Esophagus muscularis mucosa (tissue), 4 donors: ENCODE measurements at regions not wholly inside any gene's neighbourhood (a gene's known extent, or its start where the extent isn't known, plus 50 kb on each side); places are given as distances from the start of the nearest gene placed in this dataset.
"Not testable (repeated sequence)": the region's sequence is repeated elsewhere in the genome, so short reads cannot be mapped to it uniquely, and the experiment has no call there.

Experiments used
- DNase-seq: peaks from one replicate; pipeline ENCODE4 v3.0.0-alpha.2; 2017; ENCODE audit errors: extremely low spot score
- H3K27ac ChIP-seq, 4 donors: fragments of 200-600 bp; sonication (generic); replicated peaks in 1 of 4; 1 replicate in 3 of 4; 2 replicates in 1 of 4; pipeline ENCODE4 v1.5.1; 2016 to 2019; ENCODE audit warnings: mild to moderate bottlenecking in 1 of 4
- H3K27me3 ChIP-seq, 4 donors: fragments of 200-600 bp; sonication (generic); one replicate each; pipeline versions ENCODE4 v1.5.1 to v1.6.0; 2016 to 2019
- H3K36me3 ChIP-seq, 4 donors: fragments of 200-600 bp; sonication (generic); one replicate each; pipeline ENCODE4 v1.5.1; 2016 to 2019
- H3K4me1 ChIP-seq, 4 donors: fragments of 200-600 bp; sonication (generic); one replicate each; pipeline ENCODE4 v1.5.1; 2016 to 2019
- H3K4me3 ChIP-seq, 4 donors: fragments of 200-600 bp; sonication (generic); 1 replicate in 2 of 4; 2 replicates in 2 of 4; pipeline ENCODE4 v1.5.1; 2016 to 2019; ENCODE audit warnings: mild to moderate bottlenecking in 4 of 4, moderate library complexity in 1 of 4
- H3K9me3 ChIP-seq, 4 donors: fragments of 200-600 bp; sonication (generic); 1 replicate in 3 of 4; 2 replicates in 1 of 4; pipeline ENCODE4 v1.5.1; 2016 to 2019
- EP300 ChIP-seq: sonication (generic); formaldehyde crosslinking; IDR thresholded peaks from one replicate; pipeline ENCODE4 v1.6.1; 2017; ENCODE audit warnings: antibody characterized with exemption
- POLR2A ChIP-seq: fragments of 450-650 bp; IDR thresholded peaks from one replicate; pipeline ENCODE4 v1.6.1; 2017; ENCODE audit warnings: antibody characterized with exemption, moderate library complexity, mild to moderate bottlenecking, low read depth
- POLR2AphosphoS5 ChIP-seq, 2 donors: sonication (generic); formaldehyde crosslinking; IDR thresholded peaks; one replicate each; pipeline ENCODE4 v1.6.1; 2017; ENCODE audit warnings: antibody characterized with exemption in 2 of 2
- WGBS: methylation state at CpG from one replicate; pipeline ENCODE4 v1.1.5; 2018; 5-methylcytosine and 5-hydroxymethylcytosine counted together
- intact Hi-C: fragments of 100-400 bp; cut with DNase I; formaldehyde crosslinking; loops from one replicate; pipeline ENCODE4 v1.15.1; 2023
- TF ChIP-seq, protein P1 (sequence below), 3 experiments: fragments of 200-600 bp in 2 of 3; fragments of 450-650 bp in 1 of 3; sonication (generic) in 2 of 3; IDR thresholded peaks; one replicate each; pipeline ENCODE4 v1.5.1; 2017 to 2019; ENCODE audit warnings: antibody characterized with exemption in 3 of 3, mild to moderate bottlenecking in 2 of 3, moderate library complexity in 1 of 3

DNA sequence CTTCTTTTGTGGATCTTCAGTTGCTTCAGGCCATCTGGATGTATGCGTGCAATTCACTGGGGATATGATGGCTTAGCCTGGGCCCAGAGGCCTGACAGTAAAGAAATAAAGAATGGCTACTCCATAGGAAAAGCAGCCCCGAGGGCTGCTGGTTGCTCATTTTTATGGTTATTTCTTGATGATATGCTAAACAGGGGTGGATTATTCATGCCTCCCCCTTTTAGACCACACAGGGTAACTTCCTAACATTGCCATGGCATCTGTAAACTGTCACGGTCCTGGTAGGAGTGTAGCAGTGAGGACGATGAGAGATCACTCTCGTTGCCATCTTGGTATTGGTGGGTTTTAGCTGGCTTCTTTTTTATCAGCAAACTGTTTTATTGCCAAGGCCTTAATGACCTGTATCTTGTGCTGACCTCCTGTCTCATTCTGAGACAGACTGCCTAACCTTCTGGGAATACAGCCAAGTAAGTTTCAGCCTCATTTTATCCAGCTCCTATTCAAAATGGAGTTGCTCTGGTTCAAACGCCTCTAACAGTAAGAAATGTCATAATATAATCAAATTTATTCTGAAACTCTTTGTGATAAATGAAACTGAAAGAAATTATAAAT is 60.5 kb downstream of the DSEL start:
- H3K36me3 ChIP-seq, result no peaks in the 10 kb centered on the region
- no peaks in the 10 kb centered on the region for H3K27me3 ChIP-seq
- WGBS, result 75% methylated on average over 6 of the region's 6 CpGs
- H3K4me3 ChIP-seq, result no peak overlapping the region
- TF ChIP-seq EP300, result no peak
- TF ChIP-seq, protein P1, sequence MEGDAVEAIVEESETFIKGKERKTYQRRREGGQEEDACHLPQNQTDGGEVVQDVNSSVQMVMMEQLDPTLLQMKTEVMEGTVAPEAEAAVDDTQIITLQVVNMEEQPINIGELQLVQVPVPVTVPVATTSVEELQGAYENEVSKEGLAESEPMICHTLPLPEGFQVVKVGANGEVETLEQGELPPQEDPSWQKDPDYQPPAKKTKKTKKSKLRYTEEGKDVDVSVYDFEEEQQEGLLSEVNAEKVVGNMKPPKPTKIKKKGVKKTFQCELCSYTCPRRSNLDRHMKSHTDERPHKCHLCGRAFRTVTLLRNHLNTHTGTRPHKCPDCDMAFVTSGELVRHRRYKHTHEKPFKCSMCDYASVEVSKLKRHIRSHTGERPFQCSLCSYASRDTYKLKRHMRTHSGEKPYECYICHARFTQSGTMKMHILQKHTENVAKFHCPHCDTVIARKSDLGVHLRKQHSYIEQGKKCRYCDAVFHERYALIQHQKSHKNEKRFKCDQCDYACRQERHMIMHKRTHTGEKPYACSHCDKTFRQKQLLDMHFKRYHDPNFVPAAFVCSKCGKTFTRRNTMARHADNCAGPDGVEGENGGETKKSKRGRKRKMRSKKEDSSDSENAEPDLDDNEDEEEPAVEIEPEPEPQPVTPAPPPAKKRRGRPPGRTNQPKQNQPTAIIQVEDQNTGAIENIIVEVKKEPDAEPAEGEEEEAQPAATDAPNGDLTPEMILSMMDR (IDR thresholded peaks at IDR 0.05), result no peak
- TF ChIP-seq POLR2AphosphoS5 (IDR thresholded peaks at IDR 0.05), result no peak
- no peak for TF ChIP-seq POLR2A
- no peak for DNase-seq
- H3K9me3 ChIP-seq, result no peaks in the 10 kb centered on the region
- no peak overlapping the region for H3K27ac ChIP-seq
- H3K4me1 ChIP-seq, result no peaks in the 10 kb centered on the region
- intact Hi-C loops, result no loop called here

DNA sequence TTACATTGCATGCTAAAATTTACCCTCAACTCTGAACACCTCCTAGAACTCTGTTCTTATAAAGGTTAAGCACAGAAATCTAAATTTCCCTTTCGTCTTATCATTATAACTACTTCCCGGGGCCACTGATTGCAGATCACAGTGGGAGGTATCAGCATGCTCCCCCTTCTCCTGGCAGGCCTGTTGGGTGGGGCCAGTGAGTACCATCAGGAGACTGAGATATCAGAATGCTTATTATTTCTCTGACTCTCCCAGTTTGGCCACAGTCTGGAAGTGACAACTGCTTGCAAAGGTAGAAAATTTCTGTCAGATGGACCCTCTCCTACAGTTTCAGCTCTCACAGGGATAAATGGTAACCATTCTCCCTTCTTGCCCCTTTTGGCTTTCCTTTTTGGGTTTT is 62.6 kb downstream of the DSEL start:
- TF ChIP-seq EP300, result no peak
- no peak for TF ChIP-seq POLR2A
- TF ChIP-seq, protein P1 (IDR thresholded peaks at IDR 0.05), result no peak
- no peak for TF ChIP-seq POLR2AphosphoS5 (IDR thresholded peaks at IDR 0.05)
- H3K27ac ChIP-seq, result no peak overlapping the region
- H3K27me3 ChIP-seq, result no peaks in the 10 kb centered on the region
- peaks cover 0 to 9% (median 0%) of the 10 kb centered on the region in 4 donors for H3K9me3 ChIP-seq
- no peak overlapping the region for H3K4me3 ChIP-seq
- no peaks in the 10 kb centered on the region for H3K4me1 ChIP-seq
- 30% methylated on average over 2 of the region's 2 CpGs for WGBS
- no peak for DNase-seq
- H3K36me3 ChIP-seq, result no peaks in the 10 kb centered on the region
- intact Hi-C loops, result no loop called here

DNA sequence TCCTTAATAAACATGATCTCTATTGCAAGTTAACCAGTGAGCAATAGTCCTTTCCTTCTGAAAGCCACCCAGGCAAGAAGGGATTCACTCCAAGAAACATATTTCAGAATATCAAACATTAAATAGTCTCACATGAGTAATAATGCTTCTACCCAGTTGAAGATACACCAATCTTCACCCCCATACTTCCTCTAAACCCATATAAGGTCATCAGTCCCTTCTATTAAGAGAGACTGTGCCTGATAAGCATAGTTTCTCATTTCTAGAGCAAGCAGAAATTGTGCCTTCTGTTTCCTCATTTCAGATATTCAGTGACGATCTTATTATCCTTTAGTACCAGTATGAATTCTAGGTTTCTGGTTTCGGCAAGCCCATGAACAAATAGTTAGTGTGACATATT is 64.6 kb downstream of the DSEL start:
- 87% methylated on average over 2 of the region's 2 CpGs for WGBS
- no peak for TF ChIP-seq EP300
- TF ChIP-seq POLR2A, result no peak
- TF ChIP-seq, protein P1 (IDR thresholded peaks at IDR 0.05), result no peak
- no peak for TF ChIP-seq POLR2AphosphoS5 (IDR thresholded peaks at IDR 0.05)
- intact Hi-C loops, result no loop called here

DNA sequence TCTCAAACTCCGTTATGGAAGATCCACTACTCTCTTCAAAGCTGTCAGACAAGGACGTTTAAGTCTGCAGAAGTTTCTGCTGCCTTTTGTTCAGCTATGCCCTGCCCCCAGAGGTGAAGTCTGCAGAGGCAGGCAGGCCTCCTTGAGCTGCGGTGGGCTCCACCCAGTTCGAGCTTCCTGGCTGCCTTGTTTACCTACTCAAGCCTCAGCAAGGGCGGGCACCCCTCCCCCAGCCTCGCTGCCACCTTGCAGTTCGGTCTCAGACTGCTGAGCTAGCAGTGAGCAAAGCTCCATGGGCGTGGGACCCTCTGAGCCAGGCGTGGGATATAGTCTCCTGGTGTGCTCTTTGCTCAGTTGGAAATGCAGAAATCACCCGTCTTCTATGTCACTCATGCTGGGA is 65.4 kb downstream of the DSEL start:
- DNase-seq, H3K27ac ChIP-seq, H3K27me3 ChIP-seq, intact Hi-C loops, H3K4me1 ChIP-seq, H3K36me3 ChIP-seq, H3K4me3 ChIP-seq, H3K9me3 ChIP-seq: not testable (repeated sequence)
- 78% methylated on average over 10 of the region's 10 CpGs for WGBS

More for the DNA sequence above, 64.6 kb downstream of the DSEL start:
- Histone ChIP-seq H3K9me3 (peaks cover 0 to 9% (median 0%) of the 10 kb centered on the region in 4 donors), H3K4me3 (no peak overlapping the region), H3K27ac (no peak overlapping the region), H3K27me3 (no peaks in the 10 kb centered on the region), H3K4me1 (no peaks in the 10 kb centered on the region), H3K36me3 (no peaks in the 10 kb centered on the region)
- DNase-seq, result no peak

DNA sequence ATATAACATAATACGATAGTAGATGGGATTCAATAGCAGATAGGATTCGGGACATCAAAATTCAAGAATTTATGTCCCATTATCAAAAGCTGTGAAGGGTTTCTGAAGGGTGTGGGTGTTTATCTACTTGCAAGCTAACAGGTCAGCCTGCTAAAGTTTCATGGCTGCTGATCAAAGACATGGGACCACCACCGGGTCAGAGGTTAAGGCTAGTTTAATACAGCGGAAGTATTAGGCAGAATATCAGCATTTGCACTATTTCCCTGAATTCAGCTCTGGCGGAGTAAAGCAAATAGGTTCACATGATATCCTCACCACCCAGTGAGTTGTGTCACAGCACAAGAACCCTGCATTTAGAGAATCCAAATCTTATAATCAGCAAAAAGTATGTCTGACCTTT is 82.5 kb downstream of the DSEL start:
- Histone ChIP-seq H3K27ac (no peak overlapping the region), H3K9me3 (no peaks in the 10 kb centered on the region), H3K36me3 (no peaks in the 10 kb centered on the region), H3K27me3 (no peaks in the 10 kb centered on the region), H3K4me1 (no peaks in the 10 kb centered on the region), H3K4me3 (no peak overlapping the region)
- DNase-seq, result no peak
- 86% methylated on average over 5 of the region's 5 CpGs for WGBS
- TF ChIP-seq EP300, result no peak
- no peak for TF ChIP-seq POLR2A
- no peak for TF ChIP-seq POLR2AphosphoS5 (IDR thresholded peaks at IDR 0.05)
- TF ChIP-seq, protein P1 (IDR thresholded peaks at IDR 0.05), result no peak
- intact Hi-C loops, result no loop called here
